ENCODE measurements at regions not wholly inside any gene's neighbourhood (a gene's known extent, or its start where the extent isn't known, plus 50 kb on each side); places are given as distances from the start of the nearest gene placed in this dataset.

GRCh38 chrX:107506596-107507031 is 57.2 kb downstream of the FRMPD3 start:
- TF ChIP-seq CTCF (IDR thresholded peaks at IDR 0.05) = no peak
- TF ChIP-seq POLR2A (IDR thresholded peaks at IDR 0.05) = no peak

All from right lobe of liver (tissue), 4 donors.